GM19023 (cell line): ENCODE measurements at regions not wholly inside any gene's neighbourhood (a gene's known extent, or its start where the extent isn't known, plus 50 kb on each side); places are given as distances from the start of the nearest gene placed in this dataset.

ENCODE experiments used
- ATAC-seq: cut with Tn5 transposase; IDR thresholded peaks from one replicate; pipeline ENCODE4 v1.9.1; 2021; ENCODE audit warnings: mild to moderate bottlenecking, moderate library complexity; ENCODE audit not compliant: unreplicated experiment

DNA sequence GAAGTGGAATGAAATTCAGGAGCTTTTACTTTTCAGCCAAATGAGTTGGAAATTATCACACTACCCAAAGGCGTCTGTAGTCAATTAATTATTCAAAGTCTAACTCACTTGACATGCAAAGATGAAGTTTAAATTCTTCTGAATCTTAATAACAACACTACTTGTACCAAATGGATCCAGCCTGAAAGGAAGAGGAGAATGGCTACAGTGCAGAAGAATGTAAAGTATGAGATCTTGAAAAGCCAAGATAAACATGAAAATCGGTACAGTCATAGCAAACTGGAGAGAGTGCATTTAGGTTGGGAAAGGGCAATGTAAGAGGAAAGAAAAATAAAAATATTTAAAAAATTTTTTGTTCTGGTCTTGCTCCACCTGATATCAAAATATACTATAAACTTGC, 195.5 kb downstream of the SIM1 start:
- no peak for ATAC-seq

- ATAC-seq, result no peak
These were observed 196.4 kb downstream of the SIM1 start for GRCh38 chr6:100268326-100268725.

DNA sequence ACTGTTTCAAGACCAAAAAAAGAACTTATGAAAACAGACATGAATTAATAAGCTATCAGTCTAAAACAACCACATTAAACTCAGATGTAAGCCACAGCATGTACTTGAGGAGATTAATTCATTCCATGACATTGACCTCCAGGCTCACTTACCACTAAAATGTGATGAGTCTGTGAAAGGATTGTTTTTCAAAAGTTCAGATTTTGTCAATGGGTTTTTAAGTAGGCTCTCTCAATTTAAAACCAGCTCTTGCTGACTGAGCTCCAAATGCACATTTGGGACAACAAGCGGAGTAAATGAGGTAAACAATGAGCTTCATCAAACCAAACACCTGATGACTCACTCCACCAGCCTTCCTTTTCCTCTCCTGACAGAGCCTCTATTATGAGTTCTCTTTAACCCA, 197.0 kb downstream of the SIM1 start:
- no peak for ATAC-seq

DNA sequence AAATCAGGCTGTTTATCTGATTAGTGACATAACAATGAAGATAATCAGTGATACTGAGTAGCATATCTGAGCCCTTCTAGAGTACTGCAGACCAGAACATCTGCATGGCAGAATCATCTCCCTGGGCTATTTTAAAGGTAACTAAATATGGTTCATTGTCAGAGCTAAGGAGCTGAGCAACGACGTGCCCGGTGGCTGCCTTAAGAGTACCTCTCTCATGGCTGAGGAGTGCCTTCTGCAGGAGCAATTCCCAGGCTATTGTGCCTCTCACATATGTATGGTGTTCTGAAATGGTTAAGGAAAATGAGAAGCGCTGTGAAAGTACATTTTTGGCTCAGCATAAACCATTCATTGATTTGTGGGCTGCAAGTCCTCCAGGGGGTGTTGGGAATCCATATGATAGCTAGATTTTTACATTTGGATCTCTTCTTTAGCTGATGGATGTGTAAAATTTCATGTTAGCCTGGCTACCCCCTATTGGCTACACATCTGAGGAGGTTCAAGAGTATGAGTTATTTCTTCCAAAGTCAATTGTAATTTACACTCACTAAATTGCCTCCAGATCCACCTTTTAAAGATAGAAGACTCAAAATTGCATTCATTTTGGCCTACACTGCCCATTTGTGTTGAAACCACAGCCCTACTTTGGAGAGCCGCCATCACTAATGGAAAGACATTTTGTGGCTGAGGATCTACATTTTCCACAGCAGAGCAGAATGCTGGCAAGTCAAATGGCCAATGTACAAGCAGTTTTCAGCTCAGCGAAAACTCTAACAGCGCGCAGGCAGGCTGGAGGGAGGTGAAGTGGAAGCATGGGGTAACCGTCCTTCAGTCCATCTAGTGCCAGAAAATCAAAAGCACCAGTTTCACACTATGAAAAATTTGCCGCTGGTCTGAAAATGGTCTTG, 198.0 kb downstream of the SIM1 start:
- no peak for ATAC-seq

DNA sequence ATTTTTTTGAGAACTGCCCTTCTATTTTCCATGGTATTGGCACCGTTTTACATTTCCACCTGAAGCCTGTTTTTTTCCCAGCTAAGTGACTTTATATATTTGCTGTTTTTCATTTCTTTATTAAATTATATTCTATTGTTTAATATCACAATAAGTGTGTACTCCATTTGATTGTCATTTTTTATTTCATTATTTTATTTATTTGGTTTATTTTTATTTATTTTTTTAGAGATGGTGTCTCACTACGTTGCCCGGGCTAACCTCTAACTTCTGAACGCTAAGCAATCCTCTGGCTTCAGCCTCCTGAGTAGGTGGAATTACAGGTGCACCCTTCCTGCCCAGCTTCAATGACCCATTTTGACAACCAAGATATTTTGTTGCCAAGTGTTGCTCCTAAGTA, 202.6 kb downstream of the SIM1 start:
- no peak for ATAC-seq

- no peak for ATAC-seq
These were observed 203.2 kb downstream of the SIM1 start for GRCh38 chr6:100261486-100261885.

GRCh38 chr6:100260584-100260983, 204.1 kb downstream of the SIM1 start:
- ATAC-seq, result no peak

GRCh38 chr6:100259865-100260264, 204.9 kb downstream of the SIM1 start:
- no peak for ATAC-seq

- ATAC-seq, result no peak
These were observed 206.0 kb downstream of the SIM1 start for GRCh38 chr6:100258752-100259151.

- peak; percentile 79 for ATAC-seq
These were observed 206.8 kb downstream of the SIM1 start for GRCh38 chr6:100257793-100258395.

DNA sequence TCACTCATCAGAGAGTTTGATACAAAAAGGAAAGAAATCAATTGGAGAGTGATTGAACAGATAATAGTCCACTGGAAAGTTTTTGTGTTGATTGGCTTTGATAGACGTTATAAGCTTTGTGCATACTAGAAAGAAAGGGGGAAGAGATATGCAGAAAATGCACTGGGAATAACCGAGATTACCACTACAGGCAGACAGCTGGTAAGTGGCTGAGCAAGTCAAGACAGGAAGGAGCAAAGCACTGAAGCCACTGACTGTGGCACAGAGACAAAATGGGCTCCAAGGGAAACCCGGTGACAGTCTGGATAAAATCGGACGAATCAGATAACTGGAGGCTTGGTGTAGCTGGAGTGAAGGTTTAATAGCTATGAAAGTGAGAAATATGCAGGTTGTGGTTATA, 209.0 kb downstream of the SIM1 start:
- no peak for ATAC-seq

DNA sequence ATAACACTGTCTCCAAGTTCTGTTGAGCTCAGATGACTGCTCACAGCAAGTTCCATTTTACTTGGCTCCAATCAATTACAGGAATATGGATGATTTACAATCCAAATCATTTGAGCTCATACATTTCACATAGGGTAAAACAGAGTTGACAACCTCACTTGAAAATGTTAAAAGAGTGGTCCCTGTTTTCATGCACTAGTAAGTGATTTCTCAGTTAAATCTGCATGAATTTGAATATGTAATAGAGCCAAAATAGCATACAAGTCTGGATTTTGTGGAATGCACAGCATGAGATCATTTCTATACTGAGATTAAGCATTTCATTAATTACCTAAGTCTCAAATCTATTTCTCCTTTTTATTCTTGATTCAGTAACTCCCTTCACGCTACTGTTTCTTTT, 217.6 kb downstream of the SIM1 start:
- no peak for ATAC-seq

GRCh38 chr6:100246206-100246605, 218.5 kb downstream of the SIM1 start:
- ATAC-seq, result no peak

DNA sequence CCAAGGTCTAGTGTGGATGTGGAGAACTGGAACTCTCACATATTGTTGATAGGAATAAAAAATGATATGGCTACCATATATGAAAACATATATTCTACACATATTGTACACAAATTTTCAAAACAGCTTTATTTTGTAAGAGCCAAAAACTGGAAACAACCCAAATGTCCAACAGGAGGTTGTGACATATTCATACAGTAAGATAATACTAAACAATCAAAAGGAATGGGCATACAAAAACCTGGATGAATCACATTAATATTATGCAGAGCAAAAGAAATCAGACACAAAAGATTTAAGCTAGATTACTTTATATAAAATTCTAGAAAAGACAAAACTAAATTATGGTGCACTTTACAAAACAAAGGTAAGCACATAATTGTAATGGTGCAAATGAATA, 223.9 kb downstream of the SIM1 start:
- no peak for ATAC-seq

- ATAC-seq, result no peak
These were observed 226.9 kb downstream of the SIM1 start for GRCh38 chr6:100237821-100238220.

DNA sequence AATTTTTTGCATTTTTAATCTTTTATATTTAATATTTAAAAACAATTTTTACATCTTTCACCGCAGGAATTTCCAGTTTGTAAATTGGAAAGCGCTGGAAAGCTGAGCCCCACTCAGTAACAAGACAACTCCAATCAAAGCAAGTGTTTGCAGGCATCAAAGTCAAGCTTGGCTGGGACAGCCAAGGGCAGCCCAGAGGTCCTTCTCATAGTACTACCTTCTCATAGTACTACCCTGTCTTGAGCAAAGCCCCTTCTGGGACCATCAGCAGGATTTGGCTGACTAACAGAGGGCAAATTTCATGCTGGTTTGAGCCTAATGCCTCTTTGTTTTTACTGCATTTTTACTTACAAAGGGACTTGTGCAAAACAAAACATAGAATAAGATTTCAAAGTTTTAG, 228.3 kb downstream of the SIM1 start:
- ATAC-seq, result no peak

DNA sequence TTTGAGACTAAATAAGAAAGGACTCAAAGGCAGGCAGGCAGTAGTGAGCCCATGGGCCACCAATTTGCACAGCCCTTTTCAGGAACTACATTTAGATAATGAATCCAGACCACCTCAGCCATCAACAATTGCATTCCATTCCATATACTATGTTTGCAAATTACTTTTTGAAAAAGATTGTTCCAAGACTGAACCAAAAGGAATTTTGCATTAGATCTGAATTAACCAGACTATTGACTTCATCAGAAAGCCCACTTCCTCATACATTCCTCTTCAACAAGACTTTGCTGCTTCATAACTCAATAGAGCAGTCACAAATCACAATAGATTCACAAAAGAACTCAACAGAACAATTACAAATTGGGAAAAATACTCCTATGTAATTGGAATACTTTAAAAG, 229.1 kb downstream of the SIM1 start:
- ATAC-seq, result no peak

DNA sequence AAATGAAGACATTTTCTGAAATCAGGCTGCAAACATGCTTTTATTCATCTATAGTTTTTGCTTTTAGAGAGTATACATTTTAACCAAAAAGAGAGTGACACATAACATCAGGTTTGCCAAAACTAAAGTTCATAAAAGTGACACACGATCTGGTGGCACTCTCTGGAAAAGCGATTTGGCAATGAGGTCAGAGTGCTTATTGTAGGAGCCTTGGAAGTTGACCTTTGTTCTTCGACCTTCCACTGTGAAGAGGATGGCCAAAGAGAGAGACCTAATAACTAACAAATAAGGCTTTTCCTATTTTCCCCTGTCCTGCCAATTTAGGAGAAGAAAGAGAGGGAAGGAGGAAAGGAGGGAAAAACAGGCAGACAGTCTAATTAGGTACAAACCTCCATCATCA, 230.1 kb downstream of the SIM1 start:
- ATAC-seq, result no peak

DNA sequence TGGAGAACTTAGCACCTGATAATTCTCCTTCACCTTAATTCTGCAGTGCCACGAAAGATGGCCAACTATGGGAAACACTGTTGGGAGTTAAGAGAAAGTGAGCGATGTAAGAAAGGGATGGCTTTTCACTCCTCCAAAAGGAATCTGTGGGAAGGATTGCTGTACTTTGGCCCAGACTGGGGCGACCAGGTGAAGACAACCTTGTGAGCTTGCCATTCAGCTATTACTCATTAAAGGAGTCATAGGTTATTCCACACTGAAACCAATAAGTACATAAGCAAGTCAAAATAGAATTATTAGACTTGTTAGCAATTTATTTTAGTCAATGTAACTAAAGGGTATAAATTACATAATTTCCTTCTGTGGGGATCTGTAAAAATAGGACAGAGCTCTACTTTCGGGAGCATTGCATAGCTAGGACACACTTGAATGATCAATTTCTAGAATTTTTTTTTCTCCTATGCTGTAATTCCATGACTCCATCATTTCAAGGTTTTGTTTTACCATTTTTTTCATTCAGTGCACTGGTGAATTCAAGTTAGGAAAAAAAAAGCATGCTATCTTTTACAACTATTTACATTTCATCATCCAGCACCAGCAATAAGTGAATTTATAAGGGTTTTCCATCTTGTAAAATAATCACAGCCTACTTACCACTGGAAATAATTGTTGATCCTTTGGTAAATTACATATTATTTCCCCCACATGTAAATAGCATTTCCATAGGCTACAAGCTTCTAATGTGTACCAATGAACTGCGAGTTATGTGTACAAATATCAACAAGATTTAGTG, 231.7 kb downstream of the SIM1 start:
- ATAC-seq, result no peak

GRCh38 chr6:100230953-100231316, 233.8 kb downstream of the SIM1 start:
- ATAC-seq, result no peak

DNA sequence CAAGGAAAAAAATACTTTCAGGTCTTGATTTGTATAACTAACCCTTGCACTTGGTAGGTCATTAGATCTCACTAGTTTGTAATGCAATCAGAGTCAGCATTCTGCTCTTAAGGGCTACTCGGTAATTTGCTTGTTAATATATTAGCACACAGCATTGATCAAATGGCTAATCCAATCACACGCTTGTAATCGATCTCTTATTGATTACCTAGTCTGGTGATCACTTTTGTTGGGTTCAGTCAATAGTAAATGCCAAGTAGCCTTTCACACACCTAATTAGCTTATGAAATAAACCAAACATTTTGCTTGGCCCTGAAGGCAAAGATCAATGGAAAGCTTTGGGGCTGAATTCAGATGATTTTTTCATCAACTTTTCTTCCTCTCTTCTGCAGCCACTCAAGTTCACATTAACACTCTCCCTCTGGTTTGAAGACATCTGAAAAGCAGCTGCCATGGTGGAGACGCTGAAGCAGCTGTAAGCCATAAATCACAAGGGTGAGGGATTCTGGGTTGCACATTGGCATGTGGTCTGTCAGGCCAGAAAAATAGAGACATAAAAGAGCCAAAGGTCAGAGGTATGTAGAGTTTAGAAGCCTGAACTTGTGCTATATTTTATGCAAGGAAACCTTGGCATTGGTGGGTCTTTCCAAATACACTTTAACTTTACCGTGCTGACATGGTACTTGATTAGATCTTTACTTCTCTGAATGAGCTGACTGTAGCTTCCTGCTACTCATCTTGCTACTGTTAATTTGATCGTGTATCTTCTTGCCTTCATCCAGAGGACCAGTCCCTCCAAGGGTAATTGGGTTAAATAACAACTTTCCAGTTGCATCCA, 234.4 kb downstream of the SIM1 start:
- no peak for ATAC-seq
